NB4 (cell line): ENCODE measurements at regions not wholly inside any gene's neighbourhood (a gene's known extent, or its start where the extent isn't known, plus 50 kb on each side); places are given as distances from the start of the nearest gene placed in this dataset.

Source experiments
- DNase-seq: peaks from one replicate; pipeline ENCODE4 v3.0.0; 2010; ENCODE audit warnings: low read depth
- H3K4me3 ChIP-seq: one replicate; pipeline ENCODE4 v1.5.1; 2011; ENCODE audit warnings: mild to moderate bottlenecking, low read depth, low read length, moderate library complexity
- CTCF ChIP-seq: IDR thresholded peaks from one replicate; pipeline ENCODE4 v1.5.1; 2012; ENCODE audit warnings: low read depth, low read length
- MYC ChIP-seq: IDR thresholded peaks from 2 replicates; pipeline ENCODE4 v1.6.1; 2011; ENCODE audit warnings: low read depth, low read length
- POLR2A ChIP-seq: IDR thresholded peaks from 2 replicates; pipeline ENCODE4 v1.6.1; 2011; ENCODE audit warnings: mild to moderate bottlenecking; ENCODE audit not compliant: insufficient read length; ENCODE audit errors: extremely low read depth
- TF ChIP-seq, protein P1 (sequence below): IDR thresholded peaks from 2 replicates; pipeline ENCODE4 v1.6.1; 2011; ENCODE audit warnings: low read depth, low read length

DNA sequence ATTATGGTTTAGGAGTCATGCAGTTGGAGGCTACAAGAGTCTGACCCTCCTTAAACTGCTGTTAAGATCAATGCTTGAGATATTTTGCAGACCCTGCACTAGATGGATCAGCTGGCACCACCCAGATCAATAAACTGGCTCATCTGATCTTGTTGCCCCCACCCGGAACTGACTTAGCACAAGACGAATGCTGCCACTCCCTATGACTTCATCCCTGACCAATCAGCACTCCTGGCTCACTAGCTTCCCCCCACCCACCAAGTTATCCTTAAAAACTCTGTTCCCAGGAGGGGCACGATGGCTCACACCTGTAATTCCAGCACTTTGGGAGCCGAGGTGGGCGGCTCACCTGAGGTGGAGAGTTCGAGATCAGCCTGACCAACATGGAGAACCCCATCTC, 594.0 kb downstream of the NTRK3 start:
- H3K4me3 ChIP-seq: no peak overlapping the region
- no peak for DNase-seq
- TF ChIP-seq CTCF: no peak
- TF ChIP-seq POLR2A: no peak

DNA sequence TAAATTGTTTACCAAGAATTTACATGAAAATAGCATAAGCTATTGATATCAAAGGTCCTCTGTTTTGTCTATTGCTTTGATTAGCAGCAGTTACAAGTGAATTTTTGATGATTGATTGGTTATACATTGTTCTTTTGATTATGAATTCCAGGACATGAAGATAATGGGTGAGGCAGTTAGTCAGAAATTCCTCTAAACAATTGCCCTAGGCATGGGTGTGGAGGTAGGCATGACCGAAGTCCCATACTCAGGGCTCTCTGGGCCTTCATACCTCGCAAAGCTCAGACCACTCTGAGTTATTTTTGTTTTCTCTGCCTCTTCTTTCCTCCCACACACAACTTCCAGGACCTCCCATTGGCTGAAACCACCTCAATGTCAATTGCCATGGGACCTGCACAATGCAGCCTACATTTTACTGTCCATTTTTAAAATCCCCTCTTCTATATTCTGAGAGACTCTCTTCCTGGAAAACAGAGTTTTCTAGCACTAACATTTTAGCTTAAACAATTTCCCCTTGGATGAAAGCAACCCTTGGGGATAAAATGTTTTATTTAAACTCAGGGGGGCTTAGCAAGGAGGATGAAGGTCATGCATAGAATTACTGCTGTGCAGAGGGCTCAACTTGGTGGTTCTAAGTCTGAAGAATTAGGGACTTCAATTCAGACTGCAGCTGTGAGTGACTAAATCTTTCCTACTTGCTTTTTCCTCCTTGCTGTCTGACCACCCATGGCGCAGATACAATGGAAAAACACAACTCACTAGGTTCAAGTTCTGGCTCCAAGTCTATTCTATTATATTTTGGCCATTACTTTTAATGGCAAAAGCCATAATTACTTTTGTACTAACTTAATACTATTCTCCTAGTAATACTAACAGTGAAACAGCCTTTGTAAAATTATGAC, 594.8 kb downstream of the NTRK3 start:
- DNase-seq: no peak
- no peak for TF ChIP-seq CTCF
- TF ChIP-seq, protein P1, sequence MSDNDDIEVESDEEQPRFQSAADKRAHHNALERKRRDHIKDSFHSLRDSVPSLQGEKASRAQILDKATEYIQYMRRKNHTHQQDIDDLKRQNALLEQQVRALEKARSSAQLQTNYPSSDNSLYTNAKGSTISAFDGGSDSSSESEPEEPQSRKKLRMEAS: no peak
- no peak for TF ChIP-seq MYC
- TF ChIP-seq POLR2A: no peak
- no peak overlapping the region for H3K4me3 ChIP-seq

GRCh38 chr15:87660251-87661129, 596.0 kb downstream of the NTRK3 start:
- DNase-seq: no peak
- TF ChIP-seq, protein P1: no peak
- no peak for TF ChIP-seq POLR2A
- no peak for TF ChIP-seq MYC
- no peak for TF ChIP-seq CTCF
- no peak overlapping the region for H3K4me3 ChIP-seq

- H3K4me3 ChIP-seq: no peak overlapping the region
- no peak for DNase-seq
- TF ChIP-seq CTCF (no peak), POLR2A (no peak), MYC (no peak)
- TF ChIP-seq, protein P1: no peak
These were observed 600.2 kb downstream of the NTRK3 start for GRCh38 chr15:87656372-87656771.

DNA sequence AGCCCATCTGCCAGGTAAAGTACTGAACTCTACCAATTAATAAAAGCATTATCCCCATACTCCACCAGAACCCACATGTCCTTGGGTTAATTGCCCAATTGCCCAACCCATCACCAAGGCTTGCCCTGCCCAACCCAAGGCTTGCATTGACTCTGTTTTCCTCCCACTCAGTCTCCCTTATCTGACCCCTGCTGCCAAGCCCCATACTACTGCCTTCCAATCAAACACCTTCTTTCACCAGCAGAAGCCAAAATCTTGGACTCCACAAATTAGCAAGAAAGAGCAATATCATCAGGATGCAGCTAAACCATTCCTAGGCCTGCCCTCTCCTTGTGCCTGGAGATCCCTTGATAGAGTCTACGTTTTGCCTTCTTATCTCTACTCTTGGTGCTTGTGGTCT, 602.9 kb downstream of the NTRK3 start:
- no peak for TF ChIP-seq POLR2A
- no peak for TF ChIP-seq CTCF
- no peak for TF ChIP-seq MYC
- TF ChIP-seq, protein P1: no peak
- H3K4me3 ChIP-seq: no peak overlapping the region
- DNase-seq: no peak
